ENCODE measurements at regions not wholly inside any gene's neighbourhood (a gene's known extent, or its start where the extent isn't known, plus 50 kb on each side); places are given as distances from the start of the nearest gene placed in this dataset.
A peak's percentile ranks its signal among the peaks of the same experiment; 100 is the strongest.

- no peak for ATAC-seq
These were observed 51.3 kb upstream of the EIF2S2 start for GRCh38 chr20:34163307-34163706.

GRCh38 chr20:34164381-34164984 lies 52.4 kb upstream of the EIF2S2 start:
- ATAC-seq, result no peak

- ATAC-seq, result no peak
These were observed 53.1 kb upstream of the EIF2S2 start for GRCh38 chr20:34165018-34165619.

- ATAC-seq, result no peak
These were observed 59.6 kb upstream of the EIF2S2 start for GRCh38 chr20:34171640-34172039.

- ATAC-seq, result no peak
These were observed 60.9 kb upstream of the EIF2S2 start for GRCh38 chr20:34172926-34173325.

GRCh38 chr20:34175079-34175478 lies 63.0 kb upstream of the EIF2S2 start:
- no peak for ATAC-seq

GRCh38 chr20:34175879-34176278 lies 63.8 kb upstream of the EIF2S2 start:
- no peak for ATAC-seq

- ATAC-seq, result no peak
These were observed 64.2 kb upstream of the ASIP start for GRCh38 chr20:34177052-34177451.

GRCh38 chr20:34179637-34180360 lies 61.4 kb upstream of the ASIP start:
- ATAC-seq, result no peak

GRCh38 chr20:34180460-34181120 lies 60.6 kb upstream of the ASIP start:
- ATAC-seq, result peak; percentile 74

GRCh38 chr20:34181484-34181883 lies 59.7 kb upstream of the ASIP start:
- no peak for ATAC-seq

- no peak for ATAC-seq
These were observed 55.2 kb upstream of the ASIP start for GRCh38 chr20:34185766-34186620.

- ATAC-seq, result no peak
These were observed 51.6 kb upstream of the ASIP start for GRCh38 chr20:34189572-34190163.

- ATAC-seq, result no peak
These were observed 51.0 kb upstream of the ASIP start for GRCh38 chr20:34190262-34190661.

- peak; percentile 95 for ATAC-seq
These were observed 50.5 kb upstream of the ASIP start for GRCh38 chr20:34190679-34191090.
